HG03064 (cell line): ENCODE measurements at regions not wholly inside any gene's neighbourhood (a gene's known extent, or its start where the extent isn't known, plus 50 kb on each side); places are given as distances from the start of the nearest gene placed in this dataset.

ENCODE experiments used
- ATAC-seq: cut with Tn5 transposase; IDR thresholded peaks from one replicate; pipeline ENCODE4 v1.9.1; 2021; ENCODE audit warnings: low read depth; ENCODE audit not compliant: unreplicated experiment

DNA sequence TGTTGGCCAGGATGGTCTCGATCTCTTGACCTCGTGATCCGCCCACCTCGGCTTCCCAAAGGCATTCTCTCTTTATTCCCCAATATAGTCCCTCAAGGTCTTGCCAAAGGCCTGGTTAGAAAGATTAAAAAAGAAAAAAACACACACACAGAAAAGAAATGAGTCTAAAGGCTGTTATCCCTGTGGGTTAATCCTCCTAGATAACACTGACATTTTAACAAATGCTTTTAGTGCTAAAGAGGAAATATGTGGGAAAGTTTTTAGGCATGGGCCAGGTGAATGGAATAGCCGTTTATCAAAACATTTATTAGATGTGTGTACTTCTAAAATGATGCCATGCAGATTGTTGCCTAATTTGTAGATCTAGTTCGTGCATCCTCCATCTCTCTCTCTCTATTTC, 261.6 kb upstream of the FN1 start:
- ATAC-seq: no peak

DNA sequence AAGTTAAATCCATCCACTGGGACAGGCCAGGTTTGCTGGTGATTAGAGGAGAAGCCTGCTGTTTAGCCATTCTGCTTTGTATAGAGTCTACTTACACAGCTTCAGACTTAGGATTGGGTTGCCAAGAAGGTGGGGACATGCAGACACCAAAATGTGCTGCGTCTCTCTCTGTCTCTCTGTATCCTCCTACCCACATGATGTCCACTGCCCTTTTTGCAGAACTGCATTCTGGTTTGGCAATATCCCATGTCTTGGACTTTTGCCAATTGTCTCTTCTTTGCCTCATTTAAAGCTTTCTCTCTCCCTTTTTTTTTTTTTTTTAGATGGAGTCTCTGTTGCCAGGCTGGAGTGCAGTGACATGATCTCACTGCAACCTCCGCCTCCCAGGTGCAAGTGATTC, 261.1 kb upstream of the FN1 start:
- ATAC-seq: no peak

DNA sequence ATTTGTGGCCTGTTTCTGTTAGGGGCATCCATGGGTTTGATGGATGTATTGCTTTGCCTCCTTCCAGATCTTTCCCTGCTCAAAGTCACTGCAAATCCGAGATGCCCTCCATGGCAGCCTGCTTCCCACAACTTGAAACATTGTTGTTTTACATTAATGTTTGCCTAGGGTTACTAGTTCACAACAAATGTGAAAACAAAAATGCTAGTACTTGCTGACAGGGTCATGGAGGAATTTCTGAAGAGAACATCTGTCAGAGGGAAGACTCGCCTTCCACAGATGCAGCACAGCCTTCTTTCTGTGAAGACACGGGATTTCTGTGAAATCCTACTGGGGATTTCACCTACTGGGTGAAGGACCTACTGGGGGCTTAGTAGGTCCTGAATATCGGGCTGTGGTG, 260.0 kb upstream of the FN1 start:
- ATAC-seq: no peak

DNA sequence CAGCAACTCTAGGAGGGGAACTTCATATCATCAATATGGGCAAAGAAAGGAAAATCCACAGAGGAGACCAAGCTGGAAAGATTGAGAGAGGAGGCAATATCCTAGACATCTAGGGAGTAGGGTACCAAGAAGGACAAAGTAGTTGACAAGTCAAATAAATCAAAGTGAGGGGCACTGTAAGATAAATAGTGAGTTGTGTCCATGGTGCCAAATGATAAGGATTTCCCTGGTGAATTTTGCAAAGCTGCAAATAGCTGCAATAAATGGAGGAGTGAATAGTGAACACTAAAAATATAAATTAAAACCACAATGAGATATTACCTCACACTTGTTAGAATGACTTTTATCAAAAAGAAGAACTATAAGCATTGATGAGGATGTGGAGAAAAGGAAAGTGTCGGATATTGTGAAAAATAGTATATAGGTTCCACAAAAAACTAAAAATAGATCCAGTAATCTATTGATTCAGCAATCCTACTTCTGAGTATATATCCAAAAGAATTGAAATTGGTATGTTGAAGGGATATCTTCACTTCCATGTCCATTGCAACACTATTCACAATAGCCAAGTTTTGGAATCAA, 258.2 kb upstream of the FN1 start:
- no peak for ATAC-seq

DNA sequence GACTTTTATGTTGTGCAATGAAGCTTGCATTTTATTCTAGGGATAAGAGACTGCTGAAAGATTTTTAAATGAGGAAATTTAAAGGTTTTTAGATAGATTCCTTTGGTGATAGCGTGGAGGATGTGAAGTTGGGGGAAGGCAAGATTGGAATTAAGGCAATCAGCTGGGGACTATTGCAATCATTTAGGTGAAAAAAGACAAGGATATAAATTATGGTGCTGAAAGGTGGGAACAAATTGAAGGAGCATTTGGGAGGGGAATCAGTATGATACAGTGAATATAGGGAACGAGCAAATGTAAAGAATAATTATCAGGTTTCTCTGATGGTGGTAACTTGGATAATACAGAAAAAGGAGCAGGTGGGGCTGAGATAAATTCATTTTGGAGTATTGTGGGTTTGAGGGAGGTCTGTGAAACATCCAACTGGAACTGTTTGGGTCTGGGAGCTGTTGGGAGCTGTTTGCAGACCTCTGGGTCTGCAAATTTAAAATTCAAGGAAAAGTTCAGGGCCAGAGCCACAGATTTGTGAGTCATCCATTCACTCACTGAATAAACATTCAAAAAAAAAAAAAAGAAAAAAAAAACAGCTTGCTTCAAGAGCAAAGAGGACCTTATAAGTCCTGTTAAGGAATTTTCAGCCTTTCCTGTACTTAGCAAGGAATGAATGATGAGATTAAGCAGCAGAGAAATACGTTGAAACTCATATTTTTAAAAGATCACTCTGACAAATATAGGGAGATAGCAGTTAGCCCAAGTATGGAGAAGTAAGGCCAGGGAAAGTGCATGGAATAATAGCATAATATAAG, 257.5 kb upstream of the FN1 start:
- ATAC-seq: no peak

DNA sequence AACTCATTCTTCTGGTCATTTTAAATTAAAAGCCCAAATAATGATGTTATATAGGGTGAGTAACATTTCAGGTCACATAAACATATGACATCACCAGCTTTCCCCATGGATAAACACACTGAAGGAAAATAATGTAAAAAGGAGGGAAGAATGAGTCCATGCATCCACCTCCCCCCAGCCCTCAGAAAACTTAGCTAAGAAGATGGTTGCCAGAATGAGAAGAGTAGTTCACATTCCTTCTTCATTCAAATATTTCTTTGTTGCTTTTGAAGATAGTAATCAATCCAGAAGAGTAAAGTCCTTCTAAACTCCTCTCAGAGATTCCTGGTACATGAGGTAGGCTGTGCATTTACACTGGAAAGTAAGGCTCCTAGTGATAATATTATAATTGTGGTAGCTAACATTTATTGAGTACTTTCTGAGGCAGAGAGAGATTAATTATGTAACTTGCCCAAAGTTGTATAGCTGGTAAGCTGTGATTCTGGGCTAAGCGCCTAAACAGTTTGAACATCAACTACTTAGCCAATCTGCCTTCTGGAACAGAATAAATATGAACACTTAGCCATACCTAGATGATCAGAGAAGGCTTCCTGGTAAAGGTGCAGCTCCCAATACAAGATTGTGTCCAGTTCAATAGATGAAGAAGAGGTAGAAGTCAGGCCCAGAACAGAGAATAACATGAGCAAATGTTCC, 256.7 kb upstream of the FN1 start:
- no peak for ATAC-seq

DNA sequence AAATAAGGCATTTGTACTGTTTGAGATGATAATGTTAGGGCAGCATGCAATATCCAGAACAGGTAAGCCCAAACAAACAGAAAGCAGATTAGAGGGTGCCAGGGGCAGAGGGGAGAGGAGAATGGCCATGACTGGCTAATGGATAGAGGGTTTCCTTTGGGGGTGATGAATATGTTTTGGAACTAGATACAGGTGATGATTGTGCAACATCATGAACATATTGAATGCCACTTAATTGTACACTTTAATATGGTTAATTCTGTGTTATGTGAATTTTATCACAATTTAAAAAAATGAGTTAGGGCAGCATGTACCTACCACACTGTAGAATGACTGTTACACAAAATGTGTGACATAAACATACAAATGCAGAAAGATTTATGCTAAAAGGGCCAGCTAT, 255.5 kb upstream of the FN1 start:
- ATAC-seq: no peak

DNA sequence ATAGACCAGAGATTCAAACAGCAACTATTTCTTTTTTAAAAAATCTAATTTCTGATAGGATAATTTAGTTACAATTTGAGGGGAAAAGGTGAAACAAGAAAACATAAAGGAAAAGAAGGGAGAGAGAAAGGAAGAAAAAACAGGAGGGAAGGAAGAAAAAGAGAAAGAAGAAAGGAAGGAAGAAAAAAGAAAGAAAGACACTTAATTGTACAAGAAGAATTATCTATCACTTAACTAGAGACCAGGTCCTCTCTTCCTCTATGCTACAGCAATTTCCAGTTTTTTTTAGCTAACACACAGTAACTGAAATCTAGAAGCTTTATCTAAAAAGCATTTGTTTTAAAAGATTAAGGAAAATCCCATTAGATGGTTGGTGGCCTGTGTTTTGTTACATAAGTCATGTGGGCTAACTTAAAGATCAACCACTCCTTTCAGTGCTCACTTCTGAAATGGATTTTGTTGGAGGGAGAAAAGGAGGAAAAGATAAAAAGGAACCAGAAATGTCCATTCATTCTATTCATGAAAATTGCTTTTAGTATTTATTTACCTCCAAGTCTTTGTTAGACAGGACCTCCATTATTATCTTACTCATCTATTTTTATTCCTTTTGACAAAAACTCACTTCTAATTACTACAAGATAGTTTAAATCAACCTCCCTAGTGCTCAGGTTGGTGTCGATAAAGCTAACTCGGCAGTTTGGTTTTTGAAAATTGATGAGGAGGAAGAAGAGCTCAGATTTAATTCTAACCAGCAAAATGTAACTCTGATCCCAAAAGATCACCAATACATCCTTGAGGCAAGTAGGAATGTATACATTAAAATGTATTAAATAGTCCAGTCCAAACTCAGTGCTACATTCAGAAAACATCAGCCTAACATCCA, 251.5 kb upstream of the FN1 start:
- no peak for ATAC-seq

DNA sequence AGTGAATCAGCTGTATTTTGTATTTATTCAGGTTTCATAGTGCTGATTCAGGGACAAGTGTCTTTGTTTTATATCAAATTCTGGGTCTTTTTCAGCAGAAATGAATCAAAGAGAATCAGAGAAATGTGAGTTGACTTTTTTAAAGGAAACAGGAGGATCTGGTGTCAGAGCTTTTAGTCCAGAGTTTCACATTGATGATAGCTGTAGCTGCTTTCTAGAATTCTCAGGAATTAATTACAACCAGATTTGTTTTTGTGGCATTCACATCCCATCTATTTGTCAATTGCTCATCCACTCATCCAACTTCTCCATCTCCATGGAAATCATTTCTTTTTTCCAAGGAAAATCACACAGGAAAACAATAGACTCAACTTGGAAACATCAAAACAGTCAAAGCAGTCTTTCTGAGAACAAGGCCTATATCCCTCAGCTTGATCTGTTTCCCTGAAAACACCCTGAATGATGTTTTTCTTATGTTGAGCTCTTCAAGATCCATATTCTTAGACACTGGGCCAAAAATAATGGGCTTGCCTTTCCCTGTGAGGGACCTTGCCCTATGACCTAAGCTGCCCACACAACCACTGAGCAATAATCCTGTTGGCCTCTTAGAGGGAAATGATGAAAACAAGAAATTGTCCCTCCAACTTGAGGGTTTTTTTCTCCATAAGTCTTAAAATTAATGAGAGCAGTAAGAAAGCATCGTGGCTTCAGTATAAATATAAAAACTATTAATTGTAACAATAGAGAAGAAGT, 249.5 kb upstream of the FN1 start:
- ATAC-seq: no peak

DNA sequence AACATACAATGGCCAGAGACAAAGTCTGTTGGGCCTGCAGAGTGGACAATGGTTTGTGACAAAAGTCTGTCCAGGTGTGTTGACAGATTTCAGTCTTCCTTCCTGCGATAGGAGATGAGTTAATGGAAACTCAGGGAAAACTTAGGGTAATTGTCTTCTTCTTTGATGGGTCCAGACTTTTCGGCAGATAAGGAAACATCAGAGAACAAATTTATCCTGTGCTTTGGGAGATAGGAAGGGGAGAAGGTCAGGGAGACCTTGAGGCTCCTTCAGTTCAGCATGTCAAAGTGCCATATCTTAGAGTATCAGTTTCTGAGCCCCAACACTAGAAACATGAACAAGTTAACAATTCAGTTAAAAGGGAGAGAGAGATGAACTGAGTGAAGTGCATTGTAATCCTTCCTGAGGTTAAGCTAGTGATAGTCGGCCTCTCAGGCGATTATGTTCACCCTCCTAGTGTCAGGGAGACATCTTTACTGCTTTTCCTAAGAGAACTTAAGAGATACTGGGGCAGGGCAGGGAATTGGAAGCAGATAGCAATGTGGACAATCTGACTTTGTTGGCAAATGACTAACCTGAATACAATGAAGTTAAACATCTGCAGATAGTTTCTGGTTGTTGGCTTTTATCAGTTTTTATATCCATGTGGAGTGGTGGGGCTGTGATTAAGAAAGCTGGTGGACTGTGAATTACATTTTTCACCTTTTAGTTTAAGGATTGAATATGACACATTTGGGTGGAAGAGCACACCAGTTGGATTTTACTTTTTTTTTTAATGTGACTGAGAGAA, 248.8 kb upstream of the FN1 start:
- ATAC-seq: no peak

DNA sequence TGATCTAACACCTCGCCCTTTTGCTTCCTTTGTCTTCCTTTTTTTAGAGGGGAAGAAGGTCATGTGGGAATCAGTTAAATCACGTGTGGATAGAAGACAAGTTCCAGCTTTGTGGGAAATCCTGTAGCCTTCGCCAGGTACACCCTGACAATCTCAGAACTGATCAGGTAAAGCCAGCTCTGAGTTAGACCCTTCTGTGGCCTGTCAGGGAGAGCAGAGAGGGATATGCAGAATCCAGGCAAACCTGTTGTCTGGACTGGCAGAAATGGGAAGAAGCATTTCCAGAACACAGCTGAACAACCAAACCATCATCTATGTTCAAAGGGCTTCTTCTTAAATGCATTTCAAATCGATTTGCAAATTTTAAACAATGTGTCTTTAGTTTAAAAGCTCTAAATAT, 247.4 kb upstream of the FN1 start:
- no peak for ATAC-seq

DNA sequence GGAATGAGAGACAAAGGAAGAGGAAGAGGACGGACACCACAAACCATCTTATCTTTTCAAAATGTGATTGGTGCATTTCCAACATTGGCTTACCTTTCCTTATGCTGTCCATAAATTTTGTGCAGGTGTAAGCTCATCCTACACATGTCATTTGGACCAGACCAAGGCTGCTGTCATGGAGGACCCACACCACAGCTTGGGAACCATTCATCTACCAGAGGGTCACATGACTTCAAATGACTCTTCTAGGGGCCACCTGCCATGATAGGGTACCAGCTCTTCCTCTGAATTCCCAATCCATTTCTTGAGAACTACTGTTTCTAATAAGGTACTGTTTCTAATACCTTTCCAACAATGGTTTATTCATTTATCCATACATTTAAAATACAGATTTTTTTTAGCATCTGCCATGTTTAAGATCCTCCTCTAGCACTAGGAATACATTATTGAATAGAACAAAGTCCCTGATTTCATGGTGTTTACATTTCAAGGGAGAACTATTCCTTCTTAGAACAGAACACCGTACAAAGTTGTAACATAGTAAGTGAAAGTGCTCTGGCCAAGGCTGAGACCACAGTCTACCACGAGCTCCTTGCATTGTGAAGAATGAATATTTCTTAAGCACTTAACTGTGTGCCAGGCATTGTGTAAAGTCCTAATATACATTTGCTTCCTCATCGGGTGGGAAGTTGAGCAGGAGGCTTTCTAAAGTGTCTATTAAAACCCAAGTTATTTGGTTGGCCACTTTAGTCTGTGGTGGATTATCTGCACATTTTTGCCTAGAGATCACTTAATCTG, 246.1 kb upstream of the FN1 start:
- ATAC-seq: no peak

DNA sequence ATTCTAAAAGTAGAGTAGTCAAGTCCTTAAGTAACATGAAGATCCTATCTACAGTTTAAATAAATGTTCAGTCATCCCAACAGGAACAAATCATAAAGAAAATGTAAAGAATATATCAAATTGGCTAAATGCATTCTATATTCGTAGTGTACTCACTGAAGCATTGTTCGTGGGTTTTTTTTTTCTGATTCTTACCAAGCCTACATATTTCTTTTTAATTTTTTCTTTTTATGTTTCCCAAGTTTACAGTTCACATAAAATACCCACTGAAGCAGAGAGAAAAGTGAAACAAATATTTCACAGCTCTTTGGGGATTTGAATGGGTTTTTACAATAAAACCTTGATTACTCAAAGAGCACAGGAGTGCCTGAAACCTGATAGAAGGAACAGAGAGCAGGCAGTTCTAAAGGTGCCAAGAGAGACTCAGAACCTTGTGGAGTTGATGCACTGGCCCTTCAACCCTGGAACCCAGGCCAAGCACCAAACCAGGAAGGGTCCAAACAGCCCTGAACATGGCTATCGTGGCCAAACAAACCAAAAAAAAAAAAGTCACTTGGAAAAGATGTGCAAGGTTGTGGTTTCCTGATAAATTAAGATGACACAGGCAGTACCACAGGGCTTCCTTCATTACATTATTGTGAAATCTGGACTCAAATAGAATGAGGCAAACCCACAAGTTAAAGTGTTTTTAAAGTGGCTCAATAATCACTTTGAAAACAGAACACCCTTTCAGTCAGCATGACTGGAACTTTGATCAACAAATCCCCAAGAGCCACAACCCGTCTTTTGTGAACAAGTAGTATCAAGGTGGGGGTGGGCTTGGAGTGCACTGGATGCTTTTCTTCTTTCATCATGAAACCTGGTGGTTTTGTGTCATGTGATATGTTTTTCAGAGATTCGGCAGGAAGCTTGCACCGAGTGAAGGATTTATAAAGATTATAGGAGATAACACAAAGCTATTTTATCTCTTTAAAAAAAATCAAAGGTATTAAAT, 245.0 kb upstream of the FN1 start:
- no peak for ATAC-seq

DNA sequence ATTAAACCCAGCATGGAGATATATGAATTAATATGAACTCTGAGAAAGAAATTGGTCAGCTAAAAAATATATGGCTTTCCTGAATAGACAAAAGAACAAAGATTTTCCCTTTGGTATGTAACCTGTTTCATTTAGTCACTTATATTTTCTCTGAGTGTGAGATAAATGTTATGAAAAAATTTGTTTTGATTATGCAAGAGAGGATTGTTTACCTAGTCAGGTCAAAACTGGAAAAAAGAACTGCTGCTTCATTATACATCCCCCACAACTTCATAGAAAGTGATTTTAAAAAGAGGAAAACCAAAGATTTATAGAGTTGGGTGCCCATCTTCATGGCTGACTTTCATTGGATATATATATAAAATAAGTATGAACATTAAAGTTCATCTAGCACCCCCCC, 242.2 kb upstream of the FN1 start:
- no peak for ATAC-seq

DNA sequence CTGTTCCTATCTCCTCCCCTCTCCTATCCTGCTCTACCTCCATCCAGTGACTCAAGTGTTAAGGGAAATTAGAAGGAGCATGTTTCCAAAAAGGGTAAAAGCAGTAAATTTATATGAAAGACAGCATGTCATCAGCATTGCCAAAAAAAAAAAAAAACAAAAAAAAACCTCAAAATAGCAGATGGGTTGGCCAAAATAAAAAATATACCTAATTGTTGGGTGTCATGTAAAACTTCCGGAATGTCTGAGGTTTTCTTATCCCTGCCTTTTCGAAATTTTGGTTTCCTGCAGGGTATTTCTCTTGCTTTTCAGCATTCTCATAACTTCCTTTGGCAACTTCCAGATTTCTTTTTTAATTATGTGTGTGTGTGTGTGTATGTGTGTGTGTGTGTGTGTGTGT, 241.6 kb upstream of the FN1 start:
- no peak for ATAC-seq

DNA sequence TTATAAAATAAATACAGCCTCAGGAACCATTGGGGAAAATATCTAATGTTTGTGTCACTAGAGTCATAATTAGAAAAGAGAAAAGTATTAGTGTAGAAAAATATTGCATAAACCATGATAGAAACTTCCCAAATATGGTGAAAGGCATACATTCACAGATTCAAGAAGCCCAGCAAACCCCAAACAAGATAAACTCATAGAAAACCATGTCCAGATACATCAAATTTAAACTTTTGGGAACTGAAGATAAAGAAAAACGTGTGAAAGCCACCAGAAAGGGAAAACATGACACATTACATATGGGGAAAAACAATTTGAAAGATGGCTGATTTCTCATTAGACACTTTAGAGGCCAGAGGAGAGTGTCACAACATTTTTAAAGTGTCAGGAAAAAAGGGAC, 236.5 kb upstream of the FN1 start:
- no peak for ATAC-seq

DNA sequence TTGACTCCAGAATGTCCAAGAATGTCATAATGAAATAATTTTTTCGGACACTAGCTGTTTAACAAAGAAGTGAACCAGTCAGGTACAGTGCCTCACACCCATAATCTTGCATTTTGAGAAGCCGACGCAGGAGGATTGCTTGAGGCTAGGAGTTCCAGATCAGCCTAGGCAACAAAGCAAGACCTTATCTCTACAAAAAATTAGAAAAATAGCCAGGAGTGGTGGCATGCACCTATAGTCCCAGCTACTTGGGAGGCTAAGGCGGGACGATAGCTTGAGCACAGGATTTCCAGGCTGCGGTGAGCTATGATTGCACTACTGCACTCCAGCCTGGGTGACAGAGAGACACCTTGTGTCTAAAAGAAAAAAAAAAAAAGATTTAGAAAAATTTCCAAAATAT, 235.8 kb upstream of the FN1 start:
- no peak for ATAC-seq

DNA sequence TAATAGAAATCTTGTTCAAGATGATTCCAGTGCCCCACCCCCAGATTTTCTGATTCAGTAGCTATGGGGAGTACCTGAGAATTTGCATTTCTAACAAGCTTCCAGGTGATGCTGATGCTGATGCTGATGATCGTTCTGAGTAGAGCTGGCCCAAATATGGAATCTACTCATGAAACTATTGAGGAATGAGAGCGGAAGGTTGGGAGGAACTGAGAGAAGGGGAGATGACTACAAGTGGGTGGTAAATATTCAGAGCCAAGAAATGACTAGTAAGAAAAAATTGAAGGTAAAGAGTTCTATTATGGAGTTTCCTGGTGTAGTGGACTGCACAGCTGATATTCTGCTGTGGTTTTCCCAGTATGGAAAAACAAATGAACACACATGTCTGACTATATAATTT, 235.4 kb upstream of the FN1 start:
- ATAC-seq: no peak
